Activated CD8-positive, alpha-beta memory T cell treated with anti-CD3 and anti-CD28 coated beads, Interleukin-2, amount 50 U/mL, for 48 hours (primary cell): ENCODE measurements at regions not wholly inside any gene's neighbourhood (a gene's known extent, or its start where the extent isn't known, plus 50 kb on each side); places are given as distances from the start of the nearest gene placed in this dataset.
"Not testable (repeated sequence)": the region's sequence is repeated elsewhere in the genome, so short reads cannot be mapped to it uniquely, and the experiment has no call there.

Source experiments
- DNase-seq: peaks from one replicate; pipeline ENCODE4 v3.0.0-alpha.2; 2020

- no peak for DNase-seq
Measured at GRCh38 chr13:88622362-88622973, 951.3 kb downstream of the SLITRK5 start.

- no peak for DNase-seq
Measured at GRCh38 chr13:88623150-88623549, 952.0 kb downstream of the SLITRK5 start.

GRCh38 chr13:88627071-88627470 lies 955.9 kb downstream of the SLITRK5 start:
- no peak for DNase-seq

GRCh38 chr13:88628882-88629281 lies 957.7 kb downstream of the SLITRK5 start:
- no peak for DNase-seq

- DNase-seq = no peak
Measured at GRCh38 chr13:88637935-88638334, 966.8 kb downstream of the SLITRK5 start.

- DNase-seq = no peak
Measured at GRCh38 chr13:88643233-88643632, 972.1 kb downstream of the SLITRK5 start.

GRCh38 chr13:88648598-88649373 lies 977.6 kb downstream of the SLITRK5 start:
- no peak for DNase-seq

- no peak for DNase-seq
Measured at GRCh38 chr13:88649855-88650254, 978.7 kb downstream of the SLITRK5 start.

GRCh38 chr13:88651531-88651930 lies 980.4 kb downstream of the SLITRK5 start:
- DNase-seq = no peak

GRCh38 chr13:88656751-88657150 lies 985.6 kb downstream of the SLITRK5 start:
- DNase-seq = no peak

GRCh38 chr13:88670509-88670908 lies 999.3 kb downstream of the SLITRK5 start:
- no peak for DNase-seq

GRCh38 chr13:88674841-88675240 lies 1003.7 kb downstream of the SLITRK5 start:
- no peak for DNase-seq

- no peak for DNase-seq
Measured at GRCh38 chr13:88675347-88675996, 1004.3 kb downstream of the SLITRK5 start.

- DNase-seq = no peak
Measured at GRCh38 chr13:88676016-88676415, 1004.8 kb downstream of the SLITRK5 start.

- no peak for DNase-seq
Measured at GRCh38 chr13:88685459-88685858, 1014.3 kb downstream of the SLITRK5 start.

GRCh38 chr13:88701551-88701950 lies 1030.4 kb downstream of the SLITRK5 start:
- DNase-seq = no peak

- DNase-seq = no peak
Measured at GRCh38 chr13:88704600-88705275, 1033.6 kb downstream of the SLITRK5 start.

- DNase-seq = no peak
Measured at GRCh38 chr13:88707646-88708045, 1036.5 kb downstream of the SLITRK5 start.

GRCh38 chr13:88717946-88718345 lies 1046.8 kb downstream of the SLITRK5 start:
- DNase-seq = no peak

GRCh38 chr13:88718781-88719180 lies 1047.6 kb downstream of the SLITRK5 start:
- no peak for DNase-seq

GRCh38 chr13:88726075-88726474 lies 1054.9 kb downstream of the SLITRK5 start:
- DNase-seq = no peak

GRCh38 chr13:88727236-88727635 lies 1056.1 kb downstream of the SLITRK5 start:
- DNase-seq = not testable (repeated sequence)

- DNase-seq = no peak
Measured at GRCh38 chr13:88729605-88730004, 1058.4 kb downstream of the SLITRK5 start.

- DNase-seq = no peak
Measured at GRCh38 chr13:88736026-88736425, 1064.9 kb downstream of the SLITRK5 start.
